ENCODE measurements at regions not wholly inside any gene's neighbourhood (a gene's known extent, or its start where the extent isn't known, plus 50 kb on each side); places are given as distances from the start of the nearest gene placed in this dataset.

- H3K9me3 Mint-ChIP-seq (ENCODE audit: low read depth, unreplicated experiment), result peaks cover 4% of the 10 kb centered on the region
- no peak for TF ChIP-seq CTCF (IDR thresholded peaks at IDR 0.05; ENCODE audit: unreplicated experiment)
- H3K27me3 Mint-ChIP-seq (ENCODE audit: unreplicated experiment), result no peaks in the 10 kb centered on the region
- DNase-seq, result no peak
- no peaks in the 10 kb centered on the region for H3K4me1 Mint-ChIP-seq (ENCODE audit: low read depth, unreplicated experiment)
- no peak overlapping the region for H3K27ac Mint-ChIP-seq (ENCODE audit: unreplicated experiment)
- no TSS peak for BruUV-seq (replicated peaks)
- CTCF ChIA-PET, result no interaction called here
- intact Hi-C loops (cut with micrococcal nuclease; ENCODE audit: unreplicated experiment), result no loop called here
- H3K4me3 Mint-ChIP-seq (ENCODE audit: low read depth, unreplicated experiment), result no peak overlapping the region
- H3K36me3 Mint-ChIP-seq (ENCODE audit: insufficient read depth, unreplicated experiment), result no peaks in the 10 kb centered on the region
Observed at GRCh38 chr12:84305144-84305543, 607.5 kb downstream of the SLC6A15 start.

GRCh38 chr12:84294246-84294645, 618.4 kb downstream of the SLC6A15 start:
- BruUV-seq (replicated peaks), result no TSS peak
- Mint-ChIP-seq H3K36me3 (ENCODE audit: insufficient read depth, unreplicated experiment) (no peaks in the 10 kb centered on the region), H3K4me3 (ENCODE audit: low read depth, unreplicated experiment) (no peak overlapping the region), H3K9me3 (ENCODE audit: low read depth, unreplicated experiment) (no peaks in the 10 kb centered on the region), H3K27ac (ENCODE audit: unreplicated experiment) (no peak overlapping the region), H3K27me3 (ENCODE audit: unreplicated experiment) (no peaks in the 10 kb centered on the region), H3K4me1 (ENCODE audit: low read depth, unreplicated experiment) (no peaks in the 10 kb centered on the region)
- intact Hi-C loops (cut with micrococcal nuclease; ENCODE audit: unreplicated experiment), result no loop called here
- no peak for TF ChIP-seq CTCF (IDR thresholded peaks at IDR 0.05; ENCODE audit: unreplicated experiment)
- DNase-seq, result no peak
- CTCF ChIA-PET, result no interaction called here

GRCh38 chr12:84290168-84290567, 622.4 kb downstream of the SLC6A15 start:
- intact Hi-C loops (cut with micrococcal nuclease; ENCODE audit: unreplicated experiment), result no loop called here
- H3K4me3 Mint-ChIP-seq (ENCODE audit: low read depth, unreplicated experiment), result no peak overlapping the region
- no peaks in the 10 kb centered on the region for H3K27me3 Mint-ChIP-seq (ENCODE audit: unreplicated experiment)
- no TSS peak for BruUV-seq (replicated peaks)
- CTCF ChIA-PET, result no interaction called here
- H3K36me3 Mint-ChIP-seq (ENCODE audit: insufficient read depth, unreplicated experiment), result no peaks in the 10 kb centered on the region
- H3K27ac Mint-ChIP-seq (ENCODE audit: unreplicated experiment), result no peak overlapping the region
- DNase-seq, result no peak
- H3K4me1 Mint-ChIP-seq (ENCODE audit: low read depth, unreplicated experiment), result no peaks in the 10 kb centered on the region
- H3K9me3 Mint-ChIP-seq (ENCODE audit: low read depth, unreplicated experiment), result no peaks in the 10 kb centered on the region
- TF ChIP-seq CTCF (IDR thresholded peaks at IDR 0.05; ENCODE audit: unreplicated experiment), result no peak

- no peak for TF ChIP-seq CTCF (IDR thresholded peaks at IDR 0.05; ENCODE audit: unreplicated experiment)
- H3K27ac Mint-ChIP-seq (ENCODE audit: unreplicated experiment), result no peak overlapping the region
- no peaks in the 10 kb centered on the region for H3K36me3 Mint-ChIP-seq (ENCODE audit: insufficient read depth, unreplicated experiment)
- CTCF ChIA-PET, result no interaction called here
- H3K27me3 Mint-ChIP-seq (ENCODE audit: unreplicated experiment), result no peaks in the 10 kb centered on the region
- intact Hi-C loops (cut with micrococcal nuclease; ENCODE audit: unreplicated experiment), result no loop called here
- no peaks in the 10 kb centered on the region for H3K4me1 Mint-ChIP-seq (ENCODE audit: low read depth, unreplicated experiment)
- no peak for DNase-seq
- H3K4me3 Mint-ChIP-seq (ENCODE audit: low read depth, unreplicated experiment), result no peak overlapping the region
- no TSS peak for BruUV-seq (replicated peaks)
- H3K9me3 Mint-ChIP-seq (ENCODE audit: low read depth, unreplicated experiment), result peaks cover 4% of the 10 kb centered on the region
Observed at GRCh38 chr12:84277986-84278385, 634.6 kb downstream of the SLC6A15 start.

GRCh38 chr12:84276215-84276614, 636.4 kb downstream of the SLC6A15 start:
- Mint-ChIP-seq H3K4me3 (ENCODE audit: low read depth, unreplicated experiment) (no peak overlapping the region), H3K9me3 (ENCODE audit: low read depth, unreplicated experiment) (peaks cover 4% of the 10 kb centered on the region), H3K4me1 (ENCODE audit: low read depth, unreplicated experiment) (no peaks in the 10 kb centered on the region), H3K27ac (ENCODE audit: unreplicated experiment) (no peak overlapping the region), H3K27me3 (ENCODE audit: unreplicated experiment) (no peaks in the 10 kb centered on the region), H3K36me3 (ENCODE audit: insufficient read depth, unreplicated experiment) (no peaks in the 10 kb centered on the region)
- CTCF ChIA-PET, result no interaction called here
- intact Hi-C loops (cut with micrococcal nuclease; ENCODE audit: unreplicated experiment), result no loop called here
- no TSS peak for BruUV-seq (replicated peaks)
- no peak for TF ChIP-seq CTCF (IDR thresholded peaks at IDR 0.05; ENCODE audit: unreplicated experiment)
- no peak for DNase-seq
